MM.1S (cell line): ENCODE measurements at regions not wholly inside any gene's neighbourhood (a gene's known extent, or its start where the extent isn't known, plus 50 kb on each side); places are given as distances from the start of the nearest gene placed in this dataset.

Experiments
- DNase-seq: peaks from one replicate; pipeline ENCODE4 v3.0.0-alpha.2; 2015
- H2AFZ ChIP-seq: fragments of 300-600 bp; sonication (generic); 2 replicates; pipeline ENCODE4 v1.6.0; 2016; ENCODE audit warnings: antibody characterized with exemption, low read length
- H3F3A ChIP-seq: fragments of 300-600 bp; sonication (generic); 2 replicates; pipeline ENCODE4 v1.6.1; 2016; ENCODE audit warnings: mild to moderate bottlenecking, antibody characterized with exemption, low read length, moderate library complexity, mixed read lengths; ENCODE audit not compliant: insufficient read depth
- H3K27ac ChIP-seq: fragments of 300-600 bp; sonication (generic); 2 replicates; pipeline ENCODE4 v1.5.1; 2016; ENCODE audit warnings: mild to moderate bottlenecking, low read length
- H3K27me3 ChIP-seq: fragments of 300-600 bp; sonication (generic); replicated peaks from 2 replicates; pipeline ENCODE4 v1.6.0; 2016; ENCODE audit warnings: low read length; ENCODE audit not compliant: insufficient read depth
- H3K36me3 ChIP-seq: fragments of 300-600 bp; sonication (generic); replicated peaks from 2 replicates; pipeline ENCODE4 v1.6.1; 2016; ENCODE audit warnings: mild to moderate bottlenecking, low read length, mixed read lengths; ENCODE audit not compliant: insufficient read depth
- H3K4me1 ChIP-seq: fragments of 300-600 bp; sonication (generic); 2 replicates; pipeline ENCODE4 v1.6.1; 2016; ENCODE audit warnings: low read length, mixed read lengths
- H3K4me2 ChIP-seq: fragments of 300-600 bp; sonication (generic); 2 replicates; pipeline ENCODE4 v1.6.0; 2016; ENCODE audit warnings: low read depth, low read length
- H3K4me3 ChIP-seq: fragments of 300-600 bp; sonication (generic); 2 replicates; pipeline ENCODE4 v1.5.1; 2016; ENCODE audit warnings: low read length, mixed read lengths
- H3K79me2 ChIP-seq: fragments of 300-600 bp; sonication (generic); 2 replicates; pipeline ENCODE4 v1.6.1; 2016; ENCODE audit warnings: mixed run types, low read length, mixed read lengths
- H3K9ac ChIP-seq: fragments of 300-600 bp; sonication (generic); 2 replicates; pipeline ENCODE4 v1.6.1; 2016; ENCODE audit warnings: low read length, mixed read lengths
- H3K9me2 ChIP-seq: fragments of 300-600 bp; sonication (generic); replicated peaks from 2 replicates; pipeline ENCODE4 v1.6.1; 2016; ENCODE audit warnings: mild to moderate bottlenecking, low read length, mixed read lengths; ENCODE audit not compliant: insufficient read depth
- H3K9me3 ChIP-seq: fragments of 300-600 bp; sonication (generic); replicated peaks from 2 replicates; pipeline ENCODE4 v1.6.1; 2016; ENCODE audit warnings: mild to moderate bottlenecking, low read length, mixed read lengths; ENCODE audit not compliant: insufficient read depth
- H4K20me1 ChIP-seq: fragments of 300-600 bp; sonication (generic); 2 replicates; pipeline ENCODE4 v1.6.1; 2016; ENCODE audit warnings: mild to moderate bottlenecking, low read length, moderate library complexity, mixed read lengths; ENCODE audit not compliant: insufficient read depth
- CTCF ChIP-seq: fragments of 300-600 bp; sonication (generic); IDR thresholded peaks from 2 replicates; pipeline ENCODE4 v1.5.1; 2016; ENCODE audit warnings: antibody characterized with exemption, low read length, mixed read lengths
- EZH2 ChIP-seq: fragments of 300-600 bp; sonication (generic); optimal IDR thresholded peaks from 2 replicates; pipeline ENCODE3; 2017; ENCODE audit warnings: low read depth, mild to moderate bottlenecking, antibody characterized with exemption, low read length, mixed read lengths
- EZH2phosphoT487 ChIP-seq: fragments of 300-600 bp; sonication (generic); IDR thresholded peaks from 2 replicates; pipeline ENCODE4 v1.6.1; 2018; ENCODE audit warnings: antibody characterized with exemption, low read length

GRCh38 chr1:55679971-55680370 lies 464.8 kb upstream of the USP24 start:
- no peak overlapping the region for H3K4me3 ChIP-seq
- H3K4me2 ChIP-seq: no peak overlapping the region
- H3K4me1 ChIP-seq: 0 out of 2 replicates have a peak, but pooled peaks cover 6% of the 10 kb centered on the region
- H3K27ac ChIP-seq: no peak overlapping the region
- TF ChIP-seq EZH2: no peak
- TF ChIP-seq EZH2phosphoT487: no peak
- TF ChIP-seq CTCF: no peak
- no peaks in the 10 kb centered on the region for H3K9me3 ChIP-seq
- H3K27me3 ChIP-seq: no peaks in the 10 kb centered on the region
- H3K36me3 ChIP-seq: no peaks in the 10 kb centered on the region
- no peaks in the 10 kb centered on the region for H3K9me2 ChIP-seq
- no peak for DNase-seq
- no peaks in the 10 kb centered on the region for H4K20me1 ChIP-seq
- H3F3A ChIP-seq: no peaks in the 10 kb centered on the region
- H3K79me2 ChIP-seq: no peaks in the 10 kb centered on the region
- no peak overlapping the region for H2AFZ ChIP-seq
- H3K9ac ChIP-seq: no peak overlapping the region

- Histone ChIP-seq H3K4me2 (no peak overlapping the region), H3K27ac (no peak overlapping the region), H3K9me3 (no peaks in the 10 kb centered on the region), H3K9ac (no peak overlapping the region), H3K4me3 (no peak overlapping the region), H4K20me1 (no peaks in the 10 kb centered on the region), H3K79me2 (no peaks in the 10 kb centered on the region), H3F3A (no peaks in the 10 kb centered on the region), H3K27me3 (no peaks in the 10 kb centered on the region), H3K36me3 (no peaks in the 10 kb centered on the region), H3K4me1 (no peaks in the 10 kb centered on the region), H3K9me2 (no peaks in the 10 kb centered on the region), H2AFZ (no peak overlapping the region)
- no peak for DNase-seq
- no peak for TF ChIP-seq EZH2phosphoT487
- no peak for TF ChIP-seq EZH2
- TF ChIP-seq CTCF: no peak
Measured at GRCh38 chr1:55673416-55673815, 458.3 kb upstream of the USP24 start.

- Histone ChIP-seq H3K4me2 (no peak overlapping the region), H3F3A (no peaks in the 10 kb centered on the region), H3K27ac (no peak overlapping the region), H3K9me3 (no peaks in the 10 kb centered on the region), H2AFZ (no peak overlapping the region), H3K27me3 (no peaks in the 10 kb centered on the region), H3K4me3 (no peak overlapping the region), H3K36me3 (no peaks in the 10 kb centered on the region), H4K20me1 (no peaks in the 10 kb centered on the region), H3K9me2 (no peaks in the 10 kb centered on the region), H3K79me2 (no peaks in the 10 kb centered on the region), H3K9ac (no peak overlapping the region), H3K4me1 (no peaks in the 10 kb centered on the region)
- TF ChIP-seq EZH2 (no peak), EZH2phosphoT487 (no peak), CTCF (no peak)
- DNase-seq: no peak
Measured at GRCh38 chr1:55670331-55671082, 455.3 kb upstream of the USP24 start.
